Subcutaneous abdominal adipose tissue (tissue), 5 donors: ENCODE measurements at regions not wholly inside any gene's neighbourhood (a gene's known extent, or its start where the extent isn't known, plus 50 kb on each side); places are given as distances from the start of the nearest gene placed in this dataset.

ENCODE experiments used
- H3K27ac ChIP-seq: one replicate; pipeline ENCODE4 v1.7.0; 2013; ENCODE audit warnings: low read depth, mild to moderate bottlenecking, inconsistent platforms, low read length, moderate library complexity
- H3K27me3 ChIP-seq, 5 donors: one replicate each; pipeline ENCODE4 v1.7.0; 2013; ENCODE audit warnings: low read length in 5 of 5, inconsistent platforms in 1 of 5; ENCODE audit not compliant: control insufficient read depth in 5 of 5, insufficient read depth in 4 of 5
- H3K36me3 ChIP-seq, 5 donors: one replicate each; pipeline ENCODE4 v1.7.0; 2013; ENCODE audit warnings: low read length in 5 of 5; ENCODE audit not compliant: control insufficient read depth in 5 of 5, insufficient read depth in 5 of 5
- H3K4me1 ChIP-seq, 5 donors: one replicate each; pipeline ENCODE4 v1.7.0; 2013; ENCODE audit warnings: low read length in 5 of 5, mild to moderate bottlenecking in 3 of 5, moderate library complexity in 1 of 5; ENCODE audit not compliant: control insufficient read depth in 5 of 5, insufficient read depth in 5 of 5
- H3K4me3 ChIP-seq, 5 donors: one replicate each; pipeline ENCODE4 v1.7.0; 2013; ENCODE audit warnings: low read length in 5 of 5, low read depth in 1 of 5
- H3K9ac ChIP-seq, 5 donors: one replicate each; pipeline ENCODE4 v1.7.0; 2013; ENCODE audit warnings: low read length in 5 of 5, mild to moderate bottlenecking in 4 of 5, moderate library complexity in 3 of 5
- H3K9me3 ChIP-seq, 5 donors: one replicate each; pipeline ENCODE4 v1.7.0; 2013; ENCODE audit warnings: low read length in 5 of 5; ENCODE audit not compliant: control insufficient read depth in 5 of 5
- donor health status: healthy.
- donor health status: healthy.
- donor health status: healthy.
- donor health status: healthy.
- donor health status: healthy.

DNA sequence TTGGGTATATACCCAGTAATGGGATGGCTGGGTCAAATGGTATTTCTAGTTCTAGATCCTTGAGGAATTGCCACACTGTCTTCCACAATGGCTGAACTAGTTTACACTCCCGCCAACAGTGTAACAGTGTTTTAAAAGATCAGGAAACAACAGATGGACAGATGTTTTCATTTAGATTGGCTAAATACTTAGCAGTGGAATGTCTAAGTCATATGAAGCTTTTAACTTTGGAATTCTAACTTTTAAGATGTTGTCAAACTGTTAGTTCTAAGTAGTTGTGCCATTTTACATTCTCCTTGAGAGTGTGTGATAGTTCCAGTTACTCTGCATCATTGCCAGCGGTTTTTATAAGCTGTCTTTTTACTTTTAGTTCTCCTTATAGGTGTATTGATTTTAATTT is 688.8 kb downstream of the SEMA5A start:
- Histone ChIP-seq H3K9me3 (no peaks in the 10 kb centered on the region), H3K9ac (no peak overlapping the region), H3K4me3 (no peak overlapping the region), H3K27ac (no peak overlapping the region), H3K27me3 (no peaks in the 10 kb centered on the region), H3K36me3 (no peaks in the 10 kb centered on the region), H3K4me1 (no peaks in the 10 kb centered on the region)

DNA sequence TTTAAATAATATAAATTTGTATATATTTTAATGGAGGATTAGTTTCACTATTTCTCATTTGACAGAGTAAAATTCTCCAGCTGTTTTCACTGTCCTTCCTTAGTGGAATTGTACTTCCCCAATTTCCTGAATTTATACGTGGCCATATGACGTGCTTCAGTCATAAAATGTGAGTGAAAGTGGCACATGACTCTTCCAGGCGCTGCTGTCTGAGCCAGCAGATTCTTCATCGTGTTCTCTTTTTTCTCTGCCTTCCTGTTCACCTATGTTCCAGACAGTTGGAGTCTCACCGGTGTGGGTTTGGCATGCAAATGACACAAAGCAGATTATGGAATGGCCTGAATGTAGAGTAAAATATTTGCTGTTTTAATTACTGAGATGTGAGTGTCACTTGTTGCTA is 684.1 kb downstream of the SEMA5A start:
- no peaks in the 10 kb centered on the region for H3K27me3 ChIP-seq
- no peaks in the 10 kb centered on the region for H3K36me3 ChIP-seq
- H3K4me3 ChIP-seq: no peak overlapping the region
- H3K9me3 ChIP-seq: peaks cover 0 to 6% (median 2%) of the 10 kb centered on the region in 5 donors
- no peak overlapping the region for H3K27ac ChIP-seq
- no peaks in the 10 kb centered on the region for H3K4me1 ChIP-seq
- H3K9ac ChIP-seq: no peak overlapping the region

DNA sequence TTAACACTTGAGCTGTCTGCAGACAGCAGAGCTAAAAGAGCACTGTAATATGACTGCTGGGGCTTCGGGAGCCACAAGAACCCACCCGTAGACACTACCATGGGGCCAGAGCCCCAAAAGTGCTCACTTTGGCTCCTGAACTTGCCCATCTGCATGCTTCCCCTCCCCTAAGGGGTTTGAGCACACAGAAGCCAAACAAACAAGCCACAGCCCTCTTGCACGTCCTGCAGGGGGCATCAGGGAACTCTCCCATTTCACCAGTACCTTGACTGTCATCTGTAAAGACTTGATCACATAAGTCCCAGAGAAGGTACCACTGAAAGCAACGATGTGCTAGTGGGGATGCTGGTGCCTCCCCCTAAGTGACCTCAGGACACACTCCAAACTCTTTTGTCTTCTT is 681.8 kb downstream of the SEMA5A start:
- no peak overlapping the region for H3K9ac ChIP-seq
- no peak overlapping the region for H3K4me3 ChIP-seq
- peaks cover 0 to 6% (median 2%) of the 10 kb centered on the region in 5 donors for H3K9me3 ChIP-seq
- no peaks in the 10 kb centered on the region for H3K27me3 ChIP-seq
- no peaks in the 10 kb centered on the region for H3K36me3 ChIP-seq
- H3K27ac ChIP-seq: no peak overlapping the region
- H3K4me1 ChIP-seq: no peaks in the 10 kb centered on the region

DNA sequence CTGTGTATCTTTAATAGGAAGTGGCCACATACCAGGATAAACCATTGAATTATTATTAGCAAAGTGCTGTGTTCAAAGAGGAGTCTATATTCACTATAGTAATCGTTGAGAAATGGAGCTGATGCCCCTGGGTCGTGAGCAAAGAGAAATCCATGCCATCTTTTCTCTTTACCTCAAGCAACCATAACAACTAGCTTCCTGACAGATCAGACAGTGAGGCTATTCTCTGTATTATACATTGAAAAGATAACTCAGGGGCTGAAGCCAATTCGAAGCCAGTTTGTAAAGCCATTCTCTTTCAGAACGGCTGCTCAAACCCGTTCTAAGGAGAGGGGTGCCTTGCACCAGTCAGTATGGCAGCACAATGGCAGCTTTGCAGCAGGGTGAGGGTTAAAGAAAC is 680.6 kb downstream of the SEMA5A start:
- Histone ChIP-seq H3K27ac (no peak overlapping the region), H3K27me3 (no peaks in the 10 kb centered on the region), H3K9ac (no peak overlapping the region), H3K4me3 (no peak overlapping the region), H3K36me3 (no peaks in the 10 kb centered on the region), H3K4me1 (no peaks in the 10 kb centered on the region), H3K9me3 (peaks cover 0 to 6% (median 2%) of the 10 kb centered on the region in 5 donors)

DNA sequence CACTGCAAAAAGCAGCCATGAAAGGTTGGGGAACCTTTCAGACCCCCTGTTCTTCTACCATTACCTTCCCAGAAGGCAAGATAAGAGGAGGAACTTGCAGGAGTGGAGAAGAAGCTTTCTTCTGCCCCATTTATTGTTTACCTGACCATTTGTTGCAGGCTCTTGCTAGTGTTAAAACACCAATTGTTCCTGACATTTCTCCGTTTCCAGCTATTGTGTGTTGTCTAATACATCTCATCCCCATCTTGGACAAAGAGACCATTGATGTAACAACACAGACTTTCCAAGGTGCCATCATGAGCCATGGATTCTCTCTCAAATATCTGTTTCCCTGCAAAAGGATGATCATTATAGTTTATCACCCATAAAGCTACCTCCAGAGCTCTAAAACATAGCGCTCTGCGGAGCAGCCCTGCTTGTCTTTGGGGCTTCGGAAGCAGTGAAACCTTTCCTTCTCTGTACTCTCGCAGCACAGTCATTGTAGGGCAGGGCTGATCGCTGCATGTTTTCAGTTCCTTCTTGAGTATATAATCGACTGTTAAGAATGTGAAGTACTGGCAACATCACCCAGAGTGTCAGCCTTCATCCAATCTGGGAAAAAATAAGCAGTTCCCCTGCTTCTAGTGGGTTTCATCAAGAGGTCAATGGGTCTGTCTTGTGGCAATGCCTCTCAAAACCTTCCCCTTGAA is 680.0 kb downstream of the SEMA5A start:
- Histone ChIP-seq H3K9ac (no peak overlapping the region), H3K36me3 (no peaks in the 10 kb centered on the region), H3K27me3 (no peaks in the 10 kb centered on the region), H3K27ac (no peak overlapping the region), H3K4me1 (no peaks in the 10 kb centered on the region), H3K9me3 (peaks cover 0 to 6% (median 2%) of the 10 kb centered on the region in 5 donors), H3K4me3 (no peak overlapping the region)

DNA sequence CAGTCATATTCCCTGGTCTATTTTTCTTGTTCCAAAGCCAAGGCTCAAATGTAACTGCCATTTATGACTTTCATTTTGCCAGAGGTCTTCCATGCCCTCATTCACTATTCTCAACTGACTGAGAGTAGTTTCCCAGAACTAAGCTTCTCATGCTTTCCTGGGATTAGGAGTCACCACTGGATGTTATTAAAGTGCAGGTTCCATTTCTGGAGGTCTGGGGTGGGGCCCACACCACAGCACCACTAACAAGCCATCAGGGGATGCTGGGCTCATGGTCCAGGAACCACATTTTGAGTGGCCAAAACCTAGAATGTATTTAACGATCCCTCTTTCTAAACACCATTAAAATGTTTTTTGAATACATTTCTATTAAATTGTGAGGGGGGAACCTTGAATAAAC is 677.6 kb downstream of the SEMA5A start:
- Histone ChIP-seq H3K9ac (no peak overlapping the region), H3K9me3 (peaks cover 0 to 12% (median 2%) of the 10 kb centered on the region in 5 donors), H3K27me3 (no peaks in the 10 kb centered on the region), H3K4me1 (no peaks in the 10 kb centered on the region), H3K36me3 (no peaks in the 10 kb centered on the region), H3K27ac (no peak overlapping the region), H3K4me3 (no peak overlapping the region)

DNA sequence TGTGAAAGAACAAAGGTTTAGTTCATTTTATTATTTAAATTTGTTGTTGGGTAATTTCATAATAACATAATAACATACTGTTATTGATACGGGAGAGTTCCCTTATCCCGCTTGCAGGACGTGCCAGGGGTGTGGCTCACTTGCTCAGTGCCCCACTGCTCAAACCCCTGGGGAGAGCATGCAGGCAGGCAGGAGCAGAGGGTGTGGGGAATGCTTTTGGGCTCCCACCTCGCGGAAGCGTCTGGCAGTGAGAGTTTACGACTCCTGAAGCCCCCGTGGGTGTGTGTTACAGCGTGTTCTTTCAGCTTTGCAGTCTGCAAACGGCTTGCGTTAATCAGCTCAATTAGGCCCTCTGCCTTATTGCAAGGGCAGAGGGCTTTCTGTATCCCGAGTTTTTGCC is 675.9 kb downstream of the SEMA5A start:
- H3K9ac ChIP-seq: no peak overlapping the region
- H3K36me3 ChIP-seq: no peaks in the 10 kb centered on the region
- H3K9me3 ChIP-seq: peaks cover 0 to 6% (median 0%) of the 10 kb centered on the region in 5 donors
- H3K4me3 ChIP-seq: peak overlapping the region in 1 of 5 donors; percentile 19
- no peaks in the 10 kb centered on the region for H3K4me1 ChIP-seq
- H3K27ac ChIP-seq: no peak overlapping the region
- H3K27me3 ChIP-seq: no peaks in the 10 kb centered on the region

DNA sequence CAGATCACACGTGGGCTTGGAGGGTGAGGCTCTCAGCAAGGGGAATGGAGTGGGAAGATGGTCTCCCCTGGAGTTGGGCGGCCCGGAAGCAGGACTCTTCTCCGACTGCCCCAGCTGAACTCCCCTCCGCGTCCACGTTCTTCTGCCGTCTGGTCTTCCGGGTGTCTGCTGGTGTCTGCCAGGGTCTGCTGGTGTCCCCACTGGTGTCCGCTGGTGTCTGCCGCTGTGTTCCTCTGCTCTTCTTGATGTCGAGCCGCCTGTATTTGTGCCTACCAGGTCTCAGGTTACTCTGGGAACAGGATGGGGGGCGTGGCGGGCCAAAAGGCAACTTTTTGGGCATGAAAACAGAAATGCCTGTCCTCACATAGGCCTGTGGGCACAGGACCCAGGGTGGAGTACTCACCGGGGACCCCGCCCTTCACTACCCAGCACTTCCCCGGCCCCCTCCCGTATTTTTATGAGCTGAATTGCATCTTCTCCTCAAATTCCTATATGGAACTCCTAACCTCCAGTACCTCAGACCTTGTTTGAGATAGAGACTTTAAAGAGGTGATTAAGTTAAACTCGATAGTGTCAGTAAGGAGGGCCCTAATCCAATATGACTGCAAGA is 675.4 kb downstream of the SEMA5A start:
- no peaks in the 10 kb centered on the region for H3K36me3 ChIP-seq
- no peak overlapping the region for H3K9ac ChIP-seq
- no peaks in the 10 kb centered on the region for H3K4me1 ChIP-seq
- no peak overlapping the region for H3K4me3 ChIP-seq
- H3K27ac ChIP-seq: no peak overlapping the region
- no peaks in the 10 kb centered on the region for H3K27me3 ChIP-seq
- H3K9me3 ChIP-seq: peaks cover 0 to 6% (median 0%) of the 10 kb centered on the region in 5 donors

DNA sequence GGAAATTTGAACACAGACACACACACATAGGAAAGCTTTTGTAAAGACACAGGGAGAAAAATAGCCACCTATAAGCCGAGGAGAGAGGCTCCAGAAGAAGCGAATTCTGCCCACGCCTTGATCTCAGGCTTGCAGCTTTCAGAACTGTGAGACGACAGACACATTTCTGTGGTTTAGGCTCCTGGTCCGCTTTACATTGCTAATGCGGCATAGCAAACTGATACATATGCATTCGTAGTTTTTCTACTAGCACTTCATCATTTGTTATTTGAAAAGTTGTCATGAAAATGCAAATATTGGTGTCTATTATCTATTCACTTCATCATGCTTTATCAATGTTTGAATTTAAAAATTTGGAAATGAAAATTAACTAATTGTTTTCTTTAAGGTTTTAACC is 674.9 kb downstream of the SEMA5A start:
- no peak overlapping the region for H3K4me3 ChIP-seq
- H3K27ac ChIP-seq: no peak overlapping the region
- H3K9ac ChIP-seq: no peak overlapping the region
- no peaks in the 10 kb centered on the region for H3K27me3 ChIP-seq
- peaks cover 0 to 6% (median 0%) of the 10 kb centered on the region in 5 donors for H3K9me3 ChIP-seq
- H3K4me1 ChIP-seq: no peaks in the 10 kb centered on the region
- H3K36me3 ChIP-seq: no peaks in the 10 kb centered on the region

DNA sequence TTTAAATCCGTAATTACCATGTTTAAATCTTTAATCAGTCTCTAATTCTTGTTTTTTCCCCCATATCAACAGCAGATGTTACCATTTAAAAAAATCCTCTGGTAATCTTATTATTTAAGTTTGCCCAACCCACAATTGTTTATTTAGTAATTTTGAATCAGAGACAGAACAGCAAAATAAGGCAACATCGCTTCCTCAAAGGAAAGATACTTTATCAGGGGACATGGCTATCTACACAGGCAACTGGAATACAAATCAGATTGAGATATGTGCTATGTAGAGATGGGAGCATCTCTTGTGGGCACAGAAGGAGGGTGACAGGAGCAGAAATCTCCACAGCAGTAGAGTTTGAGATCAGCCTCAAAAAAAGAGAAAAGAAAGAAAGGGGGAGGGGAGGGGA is 674.4 kb downstream of the SEMA5A start:
- no peak overlapping the region for H3K9ac ChIP-seq
- H3K9me3 ChIP-seq: peaks cover 0 to 6% (median 0%) of the 10 kb centered on the region in 5 donors
- no peak overlapping the region for H3K27ac ChIP-seq
- no peaks in the 10 kb centered on the region for H3K27me3 ChIP-seq
- H3K4me1 ChIP-seq: no peaks in the 10 kb centered on the region
- H3K4me3 ChIP-seq: no peak overlapping the region
- no peaks in the 10 kb centered on the region for H3K36me3 ChIP-seq
